Fibroblast of lung (primary cell): ENCODE measurements at regions not wholly inside any gene's neighbourhood (a gene's known extent, or its start where the extent isn't known, plus 50 kb on each side); places are given as distances from the start of the nearest gene placed in this dataset.

Experiments used
- DNase-seq, 2 donors: peaks; one replicate each; pipeline versions ENCODE4 v3.0.0 to v3.0.0-alpha.2; 2010; ENCODE audit warnings: low read depth in 2 of 2
- H2AFZ ChIP-seq: 2 replicates; pipeline ENCODE4 v1.5.1; 2012; ENCODE audit warnings: low read length, control low read depth, inconsistent platforms
- H3K27ac ChIP-seq: 2 replicates; pipeline ENCODE4 v1.5.1; 2011; ENCODE audit warnings: low read length, control low read depth; ENCODE audit not compliant: insufficient read depth
- H3K27me3 ChIP-seq: 2 replicates; pipeline ENCODE4 v1.5.1; 2011; ENCODE audit warnings: mild to moderate bottlenecking, low read length; ENCODE audit not compliant: control insufficient read depth, insufficient read depth
- H3K36me3 ChIP-seq: 2 replicates; pipeline ENCODE4 v1.5.1; 2011; ENCODE audit warnings: low read length; ENCODE audit not compliant: control insufficient read depth, insufficient read depth
- H3K4me1 ChIP-seq: 2 replicates; pipeline ENCODE4 v1.5.1; 2011; ENCODE audit warnings: low read length; ENCODE audit not compliant: control insufficient read depth, insufficient read depth; ENCODE audit errors: extremely low read depth
- H3K4me2 ChIP-seq: 2 replicates; pipeline ENCODE4 v1.5.1; 2011; ENCODE audit warnings: low read length, control low read depth; ENCODE audit not compliant: insufficient read depth; ENCODE audit errors: extremely low read depth
- H3K4me3 ChIP-seq, 4 experiments: fragments of 200-600 bp in 1 of 4; sonication (generic) in 1 of 4; replicated peaks in 1 of 4; 2 replicates each; pipeline ENCODE4 v1.5.1; 2011 to 2016; ENCODE audit warnings: low read length in 4 of 4, low read depth in 3 of 4, mild to moderate bottlenecking in 3 of 4, control low read depth in 2 of 4, inconsistent platforms in 1 of 4, mixed read lengths in 1 of 4; ENCODE audit not compliant: insufficient read depth in 1 of 4; ENCODE audit errors: control extremely low read depth in 1 of 4
- H3K79me2 ChIP-seq: 2 replicates; pipeline ENCODE4 v1.5.1; 2012; ENCODE audit warnings: mild to moderate bottlenecking, low read length, inconsistent platforms; ENCODE audit not compliant: control insufficient read depth, insufficient read depth
- H3K9ac ChIP-seq: 2 replicates; pipeline ENCODE4 v1.5.1; 2011; ENCODE audit warnings: mild to moderate bottlenecking, low read length, control low read depth; ENCODE audit not compliant: insufficient read depth
- H3K9me3 ChIP-seq: 2 replicates; pipeline ENCODE4 v1.5.1; 2012; ENCODE audit warnings: low read depth, low read length; ENCODE audit not compliant: control insufficient read depth, insufficient read depth
- H4K20me1 ChIP-seq: 2 replicates; pipeline ENCODE4 v1.5.1; 2011; ENCODE audit warnings: low read length; ENCODE audit not compliant: control insufficient read depth, insufficient read depth; ENCODE audit errors: extremely low read depth
- CTCF ChIP-seq, 2 donors: IDR thresholded peaks in 1 of 2; conservative IDR thresholded peaks in 1 of 2; 1 replicate in 1 of 2; 2 replicates in 1 of 2; pipeline ENCODE4 v1.5.1; 2011 to 2012; ENCODE audit warnings: low read length in 2 of 2, control low read depth in 1 of 2, inconsistent platforms in 1 of 2, low read depth in 1 of 2, mild to moderate bottlenecking in 1 of 2
- EZH2 ChIP-seq: IDR thresholded peaks from 2 replicates; pipeline ENCODE4 v1.5.1; 2012; ENCODE audit warnings: low read length, control low read depth, mild to moderate bottlenecking; ENCODE audit errors: missing control alignments

- H3K36me3 ChIP-seq = no peaks in the 10 kb centered on the region
- peak overlapping the region in 3 of 4 experiments; percentile 17 to 51 (median 33) for H3K4me3 ChIP-seq
- H3K27ac ChIP-seq = no peak overlapping the region
- H3K9ac ChIP-seq = no peak overlapping the region
- peak overlapping the region; percentile 23 for H2AFZ ChIP-seq
- TF ChIP-seq CTCF (conservative IDR thresholded peaks at IDR 0.05 in 1 of 2, IDR thresholded peaks at IDR 0.05 in 1 of 2; ENCODE audit: low read depth in 1 of 2, low read length in 2 of 2) (no peak), EZH2 (no peak)
- peak; percentile 22 to 28 for DNase-seq
- no peaks in the 10 kb centered on the region for H4K20me1 ChIP-seq
- no peaks in the 10 kb centered on the region for H3K79me2 ChIP-seq
- H3K27me3 ChIP-seq = no peaks in the 10 kb centered on the region
- H3K4me2 ChIP-seq = peak overlapping the region; percentile 34
- no peaks in the 10 kb centered on the region for H3K4me1 ChIP-seq
- no peaks in the 10 kb centered on the region for H3K9me3 ChIP-seq
These were observed 1236.5 kb upstream of the TENM3 start for GRCh38 chr4:181006499-181007260.

- H3K79me2 ChIP-seq = no peaks in the 10 kb centered on the region
- H3K4me2 ChIP-seq = peak overlapping the region; percentile 8
- H3K27me3 ChIP-seq = no peaks in the 10 kb centered on the region
- no peak overlapping the region for H3K27ac ChIP-seq
- peak; percentile 29 to 70 for DNase-seq
- no peak overlapping the region for H3K4me3 ChIP-seq
- no peak for TF ChIP-seq EZH2
- no peak for TF ChIP-seq CTCF (conservative IDR thresholded peaks at IDR 0.05 in 1 of 2, IDR thresholded peaks at IDR 0.05 in 1 of 2; ENCODE audit: low read depth in 1 of 2, low read length in 2 of 2)
- H3K4me1 ChIP-seq = no peaks in the 10 kb centered on the region
- no peaks in the 10 kb centered on the region for H3K36me3 ChIP-seq
- H3K9me3 ChIP-seq = no peaks in the 10 kb centered on the region
- H4K20me1 ChIP-seq = no peaks in the 10 kb centered on the region
- H3K9ac ChIP-seq = no peak overlapping the region
- H2AFZ ChIP-seq = no peak overlapping the region
These were observed 1235.5 kb upstream of the TENM3 start for GRCh38 chr4:181007751-181008150.

- Histone ChIP-seq H3K4me1 (no peaks in the 10 kb centered on the region), H4K20me1 (no peaks in the 10 kb centered on the region), H3K9ac (no peak overlapping the region), H3K4me3 (no peak overlapping the region), H3K4me2 (no peak overlapping the region), H3K27me3 (no peaks in the 10 kb centered on the region), H3K79me2 (no peaks in the 10 kb centered on the region), H3K9me3 (no peaks in the 10 kb centered on the region), H3K27ac (no peak overlapping the region), H3K36me3 (no peaks in the 10 kb centered on the region), H2AFZ (no peak overlapping the region)
- TF ChIP-seq CTCF (conservative IDR thresholded peaks at IDR 0.05 in 1 of 2, IDR thresholded peaks at IDR 0.05 in 1 of 2; ENCODE audit: low read depth in 1 of 2, low read length in 2 of 2) (no peak), EZH2 (no peak)
- DNase-seq = peak; percentile 30 to 81
These were observed 1235.0 kb upstream of the TENM3 start for GRCh38 chr4:181008164-181008563.
